ENCODE measurements at regions not wholly inside any gene's neighbourhood (a gene's known extent, or its start where the extent isn't known, plus 50 kb on each side); places are given as distances from the start of the nearest gene placed in this dataset.

DNA sequence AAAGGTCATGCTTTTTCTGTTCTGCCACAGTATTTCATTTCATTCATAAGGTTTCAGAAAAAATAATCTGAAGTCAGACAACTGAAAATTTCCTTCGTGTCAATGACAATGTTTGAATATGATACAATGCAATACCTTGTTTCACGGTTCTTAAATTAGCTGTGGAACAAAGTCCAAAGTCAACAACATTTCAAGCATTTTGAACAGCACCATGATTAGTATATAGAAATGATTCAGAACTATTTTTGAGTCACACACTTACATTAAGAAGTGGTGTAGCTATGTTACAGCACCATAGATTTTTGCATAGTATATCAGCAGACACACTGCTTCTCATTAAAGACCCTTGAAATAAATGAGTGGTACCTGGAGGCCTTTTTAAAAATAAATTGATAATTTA lies 178.3 kb upstream of the DSEL start:
- FAIRE-seq (no peak), DNase-seq (ENCODE audit: insufficient read length, low spot score) (no peak)
- TF ChIP-seq, protein P1, sequence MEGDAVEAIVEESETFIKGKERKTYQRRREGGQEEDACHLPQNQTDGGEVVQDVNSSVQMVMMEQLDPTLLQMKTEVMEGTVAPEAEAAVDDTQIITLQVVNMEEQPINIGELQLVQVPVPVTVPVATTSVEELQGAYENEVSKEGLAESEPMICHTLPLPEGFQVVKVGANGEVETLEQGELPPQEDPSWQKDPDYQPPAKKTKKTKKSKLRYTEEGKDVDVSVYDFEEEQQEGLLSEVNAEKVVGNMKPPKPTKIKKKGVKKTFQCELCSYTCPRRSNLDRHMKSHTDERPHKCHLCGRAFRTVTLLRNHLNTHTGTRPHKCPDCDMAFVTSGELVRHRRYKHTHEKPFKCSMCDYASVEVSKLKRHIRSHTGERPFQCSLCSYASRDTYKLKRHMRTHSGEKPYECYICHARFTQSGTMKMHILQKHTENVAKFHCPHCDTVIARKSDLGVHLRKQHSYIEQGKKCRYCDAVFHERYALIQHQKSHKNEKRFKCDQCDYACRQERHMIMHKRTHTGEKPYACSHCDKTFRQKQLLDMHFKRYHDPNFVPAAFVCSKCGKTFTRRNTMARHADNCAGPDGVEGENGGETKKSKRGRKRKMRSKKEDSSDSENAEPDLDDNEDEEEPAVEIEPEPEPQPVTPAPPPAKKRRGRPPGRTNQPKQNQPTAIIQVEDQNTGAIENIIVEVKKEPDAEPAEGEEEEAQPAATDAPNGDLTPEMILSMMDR (IDR thresholded peaks at IDR 0.05; ENCODE audit: insufficient read depth, missing control alignments): no peak

DNA sequence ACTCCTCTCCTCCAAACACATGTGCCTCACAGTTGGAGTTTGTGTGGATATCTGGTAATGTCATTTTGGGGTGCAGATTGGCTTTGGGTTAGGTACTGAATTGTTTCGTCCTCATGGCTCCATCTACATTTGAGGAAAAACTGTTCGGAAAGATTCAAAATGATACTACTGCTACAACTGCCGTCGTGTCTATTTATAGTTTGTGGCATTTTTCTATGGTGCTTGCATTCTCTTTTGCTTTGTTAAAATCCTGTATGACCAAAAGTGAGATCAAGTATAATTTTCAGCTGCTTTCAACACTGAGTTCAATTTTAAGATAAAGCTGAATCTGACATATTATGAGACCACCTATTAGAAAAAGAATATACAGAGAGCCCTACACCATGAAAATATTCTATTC lies 176.3 kb upstream of the DSEL start:
- TF ChIP-seq, protein P1 (IDR thresholded peaks at IDR 0.05; ENCODE audit: insufficient read depth, missing control alignments): no peak
- FAIRE-seq (no peak), DNase-seq (ENCODE audit: insufficient read length, low spot score) (no peak)

DNA sequence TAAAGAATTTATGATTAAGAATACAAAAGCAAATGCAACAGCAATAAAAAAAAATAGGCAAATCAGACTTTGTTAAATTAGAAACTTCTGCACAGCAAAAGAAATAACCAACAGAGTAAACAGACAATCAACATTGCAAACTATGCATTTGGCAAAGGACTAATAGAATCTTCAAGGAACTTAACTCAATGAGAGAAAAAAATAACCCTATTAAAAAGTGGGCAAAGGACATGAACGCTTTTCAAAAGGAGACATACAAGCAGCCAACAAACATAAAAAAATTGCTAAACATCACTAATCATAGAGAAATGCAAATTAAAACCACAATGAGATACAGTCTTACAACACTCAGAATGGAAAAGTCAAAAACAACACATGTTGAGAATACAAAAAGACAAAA lies 166.0 kb upstream of the DSEL start:
- FAIRE-seq: peak; percentile 99
- TF ChIP-seq, protein P1 (IDR thresholded peaks at IDR 0.05; ENCODE audit: insufficient read depth, missing control alignments): no peak
- no peak for DNase-seq (ENCODE audit: insufficient read length, low spot score)

DNA sequence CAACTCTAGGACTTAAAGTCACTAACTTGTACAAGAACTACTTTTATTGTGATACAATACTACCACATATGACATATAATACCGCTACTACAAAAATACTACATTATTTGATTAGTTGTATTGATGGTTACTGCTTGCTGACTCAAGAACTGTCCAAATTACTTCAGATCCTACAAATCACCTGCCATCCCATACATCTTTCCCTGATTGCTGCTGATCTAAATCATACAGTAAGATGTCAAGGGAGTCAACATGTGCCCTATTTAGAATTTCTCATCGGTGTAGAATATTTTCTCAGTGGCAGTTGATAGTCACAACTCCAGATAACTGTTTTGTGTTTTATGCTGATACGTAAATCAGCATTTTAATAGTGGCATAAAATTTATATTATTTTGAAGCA lies 161.0 kb upstream of the DSEL start:
- TF ChIP-seq, protein P1 (IDR thresholded peaks at IDR 0.05; ENCODE audit: insufficient read depth, missing control alignments): no peak
- DNase-seq (ENCODE audit: insufficient read length, low spot score) (no peak), FAIRE-seq (no peak)

DNA sequence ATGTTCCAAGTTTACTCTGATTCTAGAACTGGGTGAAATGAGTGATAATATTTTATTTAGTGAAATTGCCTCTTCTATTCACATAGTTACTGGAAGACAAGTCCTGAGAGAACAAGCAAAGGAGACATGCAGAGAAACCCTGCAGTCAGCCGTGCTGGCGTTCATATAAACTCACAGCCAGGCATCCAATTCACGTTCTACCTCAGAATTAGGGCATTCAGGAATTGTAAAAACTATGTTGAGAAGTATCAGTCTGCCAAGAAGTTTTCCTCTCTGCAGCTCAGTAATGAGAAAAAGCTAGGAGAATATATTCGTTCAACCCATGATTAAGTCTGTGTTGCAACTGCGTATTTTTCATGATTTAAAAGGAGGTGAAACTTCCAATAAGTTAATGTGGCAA lies 156.2 kb upstream of the DSEL start:
- DNase-seq (ENCODE audit: insufficient read length, low spot score) (no peak), FAIRE-seq (no peak)
- TF ChIP-seq, protein P1 (IDR thresholded peaks at IDR 0.05; ENCODE audit: insufficient read depth, missing control alignments): no peak

DNA sequence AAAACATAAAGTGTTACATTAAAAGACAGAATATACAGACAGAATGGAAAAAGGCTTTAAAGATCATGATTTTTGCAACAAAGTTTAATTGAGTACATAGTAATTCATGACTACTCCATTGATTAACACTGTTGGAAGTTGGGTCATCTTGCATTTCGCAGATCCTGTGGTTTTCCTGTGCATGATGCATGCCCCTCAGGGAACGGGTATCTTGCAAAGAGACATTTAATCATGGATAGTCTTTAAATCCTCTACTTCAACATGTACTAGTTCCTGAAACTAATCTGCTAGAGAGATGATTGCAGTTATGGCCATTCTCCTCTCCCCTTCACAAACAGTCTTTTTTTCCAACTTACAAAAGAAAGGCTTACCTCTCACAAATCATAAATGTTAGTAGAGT lies 155.6 kb upstream of the DSEL start:
- DNase-seq (ENCODE audit: insufficient read length, low spot score) (no peak), FAIRE-seq (peak; percentile 100)
- TF ChIP-seq, protein P1 (IDR thresholded peaks at IDR 0.05; ENCODE audit: insufficient read depth, missing control alignments): no peak

DNA sequence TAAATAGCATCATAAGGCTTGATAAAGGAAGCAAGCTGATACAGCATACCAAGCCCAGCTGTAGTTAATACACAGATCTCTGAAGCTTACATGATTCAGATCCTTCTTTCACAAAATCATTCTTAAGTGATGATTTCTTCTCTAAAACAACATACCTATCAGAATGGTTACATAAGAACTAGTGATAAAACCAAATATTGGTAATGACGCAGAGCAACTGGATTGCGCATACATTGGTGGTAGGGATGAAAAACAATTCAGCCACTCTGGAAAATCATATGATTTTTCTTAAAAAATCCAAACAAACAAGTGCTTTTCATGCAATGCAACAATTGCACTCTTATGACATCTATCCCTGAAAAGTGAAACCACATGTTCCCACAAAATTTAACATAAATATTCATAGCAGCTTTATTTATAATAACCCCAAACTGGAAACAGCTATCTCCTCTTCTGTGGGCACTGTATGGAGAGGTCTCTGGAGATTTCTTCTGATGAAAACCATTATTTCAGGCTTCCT lies 153.6 kb upstream of the DSEL start:
- DNase-seq (ENCODE audit: insufficient read length, low spot score) (no peak), FAIRE-seq (no peak)
- TF ChIP-seq, protein P1 (IDR thresholded peaks at IDR 0.05; ENCODE audit: insufficient read depth, missing control alignments): no peak

All from D721Med (cell line).